ENCODE measurements at regions not wholly inside any gene's neighbourhood (a gene's known extent, or its start where the extent isn't known, plus 50 kb on each side); places are given as distances from the start of the nearest gene placed in this dataset.

- no peak overlapping the region for H3K4me3 Mint-ChIP-seq
- H3K36me3 Mint-ChIP-seq (ENCODE audit: low read depth): no peaks in the 10 kb centered on the region
- DNase-seq: no peak
- H3K9me3 Mint-ChIP-seq: peaks cover 29% of the 10 kb centered on the region
- H3K27me3 Mint-ChIP-seq (ENCODE audit: low read depth, poor library complexity): peaks cover 19% of the 10 kb centered on the region
- TF ChIP-seq CTCF (IDR thresholded peaks at IDR 0.05): no peak
- H3K4me1 Mint-ChIP-seq: peaks cover 9% of the 10 kb centered on the region
- no peak overlapping the region for H3K27ac Mint-ChIP-seq
Observed at GRCh38 chr10:128305601-128306345, 179.6 kb upstream of the MKI67 start.

- Mint-ChIP-seq H3K27ac (no peak overlapping the region), H3K27me3 (ENCODE audit: low read depth, poor library complexity) (peaks cover 18% of the 10 kb centered on the region), H3K9me3 (peaks cover 21% of the 10 kb centered on the region), H3K4me1 (peaks cover 17% of the 10 kb centered on the region), H3K4me3 (no peak overlapping the region), H3K36me3 (ENCODE audit: low read depth) (no peaks in the 10 kb centered on the region)
- DNase-seq: no peak
- no peak for TF ChIP-seq CTCF (IDR thresholded peaks at IDR 0.05)
Observed at GRCh38 chr10:128306535-128306934, 180.3 kb upstream of the MKI67 start.

GRCh38 chr10:128306966-128307365 is 180.7 kb upstream of the MKI67 start:
- Mint-ChIP-seq H3K4me1 (peaks cover 21% of the 10 kb centered on the region), H3K9me3 (peaks cover 17% of the 10 kb centered on the region), H3K27me3 (ENCODE audit: low read depth, poor library complexity) (peaks cover 18% of the 10 kb centered on the region), H3K4me3 (no peak overlapping the region), H3K36me3 (ENCODE audit: low read depth) (no peaks in the 10 kb centered on the region), H3K27ac (no peak overlapping the region)
- no peak for DNase-seq
- no peak for TF ChIP-seq CTCF (IDR thresholded peaks at IDR 0.05)

- no peak for DNase-seq
- H3K27ac Mint-ChIP-seq: no peak overlapping the region
- peaks cover 8% of the 10 kb centered on the region for H3K9me3 Mint-ChIP-seq
- H3K36me3 Mint-ChIP-seq (ENCODE audit: low read depth): no peaks in the 10 kb centered on the region
- TF ChIP-seq CTCF (IDR thresholded peaks at IDR 0.05): no peak
- H3K4me1 Mint-ChIP-seq: peaks cover 26% of the 10 kb centered on the region
- no peak overlapping the region for H3K4me3 Mint-ChIP-seq
- H3K27me3 Mint-ChIP-seq (ENCODE audit: low read depth, poor library complexity): peaks cover 21% of the 10 kb centered on the region
Observed at GRCh38 chr10:128307820-128308219, 181.6 kb upstream of the MKI67 start.

- peaks cover 39% of the 10 kb centered on the region for H3K4me1 Mint-ChIP-seq
- H3K36me3 Mint-ChIP-seq (ENCODE audit: low read depth): no peaks in the 10 kb centered on the region
- no peak for DNase-seq
- H3K27ac Mint-ChIP-seq: no peak overlapping the region
- H3K9me3 Mint-ChIP-seq: no peaks in the 10 kb centered on the region
- no peak for TF ChIP-seq CTCF (IDR thresholded peaks at IDR 0.05)
- peaks cover 24% of the 10 kb centered on the region for H3K27me3 Mint-ChIP-seq (ENCODE audit: low read depth, poor library complexity)
- no peak overlapping the region for H3K4me3 Mint-ChIP-seq
Observed at GRCh38 chr10:128310971-128311658, 184.9 kb upstream of the MKI67 start.
